GM04503 (cell line): ENCODE measurements at regions not wholly inside any gene's neighbourhood (a gene's known extent, or its start where the extent isn't known, plus 50 kb on each side); places are given as distances from the start of the nearest gene placed in this dataset.

Experiments used
- DNase-seq: peaks from one replicate; pipeline ENCODE4 v3.0.0-alpha.2; 2012; ENCODE audit warnings: low read depth

DNA sequence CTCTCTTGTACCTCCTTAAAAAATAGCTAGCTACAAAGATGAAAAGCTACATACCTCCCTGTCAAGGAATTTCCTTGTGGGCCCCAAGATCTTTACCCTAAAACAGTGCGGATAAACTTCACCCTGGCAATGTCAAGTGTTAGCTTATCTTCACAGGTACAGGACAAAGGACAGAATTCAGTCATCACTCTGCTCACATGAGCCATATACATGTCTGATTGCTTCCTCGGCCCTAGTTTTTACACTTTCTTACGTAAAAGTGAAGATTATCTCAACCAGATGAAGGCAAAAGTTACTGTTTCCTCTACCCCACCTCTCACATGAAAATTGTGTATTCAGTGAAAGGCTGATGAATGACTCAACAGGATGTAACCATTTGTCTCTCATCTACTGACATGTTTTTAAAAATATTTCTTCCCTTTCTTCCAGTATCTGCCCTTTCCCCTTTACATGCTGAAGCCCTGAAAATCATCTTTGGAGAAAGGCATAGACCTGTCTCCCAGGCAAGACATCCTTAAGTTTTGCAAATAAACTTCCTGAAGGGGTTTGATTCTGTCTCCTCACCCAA is 890.1 kb downstream of the GALC start:
- no peak for DNase-seq

DNA sequence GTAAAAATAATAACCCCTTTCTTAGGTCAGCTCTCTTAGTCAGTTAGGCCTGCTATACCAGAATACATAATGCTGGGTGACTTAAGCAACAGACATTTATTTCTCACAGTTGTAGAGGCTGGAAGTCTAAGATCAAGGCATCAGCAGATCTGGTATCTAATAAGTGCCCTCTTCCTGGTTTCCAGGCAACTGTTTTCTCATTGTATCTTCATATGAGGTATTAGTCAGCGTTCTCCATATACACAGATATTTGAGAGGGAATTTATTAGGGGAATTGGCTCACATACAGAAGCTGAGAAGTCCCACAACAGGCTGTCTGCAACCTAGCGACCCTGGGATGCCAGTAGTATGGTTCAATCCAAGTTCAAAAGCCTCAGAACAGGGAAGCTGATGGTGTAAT is 896.0 kb downstream of the GALC start:
- DNase-seq = no peak

DNA sequence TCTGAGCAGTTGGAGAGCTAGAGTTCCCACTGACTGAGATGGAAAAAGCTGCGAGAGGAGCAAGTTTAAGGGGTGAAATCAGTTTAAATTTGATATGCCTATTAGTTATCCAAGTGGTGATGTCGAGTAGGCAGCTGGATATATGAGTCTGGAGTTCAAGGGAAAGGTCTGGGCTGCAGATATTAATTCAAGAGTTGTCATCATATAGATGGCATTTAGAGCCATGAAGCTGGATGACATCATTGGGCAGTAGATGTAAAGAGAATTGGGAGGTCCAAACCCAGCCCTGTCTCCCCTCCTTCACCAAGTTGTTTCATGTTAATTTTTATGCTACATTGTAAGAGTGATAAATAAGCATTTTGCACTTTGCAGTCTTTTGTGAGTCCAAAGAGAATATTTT is 898.1 kb downstream of the GALC start:
- DNase-seq = no peak

DNA sequence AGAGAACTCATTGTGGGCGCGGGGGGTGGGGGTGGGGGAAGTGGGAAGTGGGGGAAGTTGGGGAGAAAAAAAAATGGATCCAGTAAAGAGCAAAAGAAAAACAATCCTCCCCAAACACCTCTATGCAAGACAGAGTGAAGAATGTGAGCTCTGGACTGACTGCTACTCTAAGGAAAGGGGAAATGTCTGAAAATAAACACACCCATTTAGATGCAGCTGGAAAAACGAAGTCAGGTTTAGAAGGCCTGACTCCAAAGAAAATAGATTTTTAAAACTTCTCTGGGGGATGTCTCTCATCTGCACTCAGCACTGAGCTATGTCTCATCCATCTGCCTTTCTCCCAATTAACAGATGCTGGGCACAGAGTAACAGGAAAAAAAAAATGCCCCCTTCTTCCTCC is 904.4 kb downstream of the GALC start:
- DNase-seq = no peak

DNA sequence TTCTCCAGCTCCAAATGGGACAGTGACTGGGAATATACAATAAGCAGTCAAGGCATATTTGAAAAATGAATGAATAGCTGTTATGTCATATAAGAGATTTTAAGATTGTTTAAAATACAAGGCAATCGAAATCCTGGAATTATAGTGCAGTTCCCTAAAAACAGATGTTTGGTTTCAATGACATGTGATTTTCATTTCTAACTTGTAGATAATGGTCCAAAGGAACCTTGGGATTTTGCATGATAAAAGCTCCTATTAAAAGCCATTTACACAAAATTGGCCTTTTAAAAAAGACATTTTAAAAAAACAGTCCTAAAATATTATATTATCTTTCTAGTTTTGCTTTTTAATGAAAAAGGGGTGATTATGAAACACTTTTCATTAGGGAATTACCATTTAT is 905.1 kb downstream of the GALC start:
- DNase-seq = no peak

DNA sequence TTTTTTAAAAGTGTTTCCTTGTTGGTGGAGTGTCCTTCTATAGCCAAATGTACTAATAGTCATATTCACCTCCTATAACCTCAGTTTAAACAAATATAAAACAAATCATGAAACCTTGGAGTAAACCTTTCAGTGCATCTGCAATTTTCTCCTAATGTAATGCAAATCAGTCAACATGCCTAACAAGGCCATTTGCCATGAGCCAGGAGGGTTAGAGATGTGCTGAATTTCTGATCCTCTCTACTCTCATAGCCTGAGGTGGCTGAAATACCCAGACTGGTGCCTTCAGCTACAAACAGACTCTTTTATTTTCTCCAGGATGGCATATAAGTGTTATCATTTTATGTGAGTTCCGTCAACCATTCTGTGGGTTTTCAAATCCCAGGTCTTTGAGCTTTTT is 908.1 kb downstream of the GALC start:
- no peak for DNase-seq

DNA sequence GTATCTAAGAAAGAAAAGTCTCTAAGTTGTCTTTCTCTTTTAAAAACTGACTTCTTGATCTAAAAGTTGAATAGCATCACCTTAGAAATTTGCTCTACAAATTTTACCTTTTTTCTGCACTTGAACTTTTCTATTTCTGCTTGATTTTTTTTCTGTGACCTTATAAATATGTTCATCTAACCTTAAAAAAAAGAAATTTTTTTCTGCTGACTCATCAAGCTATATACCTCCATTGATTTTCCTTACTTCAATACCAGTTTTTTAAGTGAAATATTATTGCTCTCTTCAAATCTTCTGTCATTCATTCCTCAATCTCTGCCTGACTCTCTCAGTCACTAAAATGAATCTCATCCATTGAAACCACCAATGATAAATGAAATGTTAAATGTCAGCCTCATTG is 910.1 kb downstream of the GALC start:
- DNase-seq = no peak

DNA sequence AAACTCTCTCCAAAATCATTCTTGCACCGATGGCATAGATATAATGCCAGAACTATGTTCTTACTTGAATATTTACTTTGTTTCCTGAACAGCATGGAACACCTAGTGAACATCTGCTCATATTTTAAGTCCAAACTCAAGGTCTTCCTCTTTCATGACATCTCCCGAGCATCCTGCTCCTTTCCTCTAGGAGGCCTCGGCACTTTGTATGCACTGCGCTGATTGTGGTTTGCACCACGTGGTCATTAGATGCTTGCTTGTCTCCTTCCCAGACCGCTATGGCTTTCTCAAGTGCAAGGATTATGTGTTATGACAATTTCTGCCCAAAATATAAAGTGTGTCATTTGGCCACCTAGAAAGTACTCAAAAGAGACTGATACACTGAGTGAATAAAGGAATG is 912.0 kb downstream of the GALC start:
- no peak for DNase-seq

DNA sequence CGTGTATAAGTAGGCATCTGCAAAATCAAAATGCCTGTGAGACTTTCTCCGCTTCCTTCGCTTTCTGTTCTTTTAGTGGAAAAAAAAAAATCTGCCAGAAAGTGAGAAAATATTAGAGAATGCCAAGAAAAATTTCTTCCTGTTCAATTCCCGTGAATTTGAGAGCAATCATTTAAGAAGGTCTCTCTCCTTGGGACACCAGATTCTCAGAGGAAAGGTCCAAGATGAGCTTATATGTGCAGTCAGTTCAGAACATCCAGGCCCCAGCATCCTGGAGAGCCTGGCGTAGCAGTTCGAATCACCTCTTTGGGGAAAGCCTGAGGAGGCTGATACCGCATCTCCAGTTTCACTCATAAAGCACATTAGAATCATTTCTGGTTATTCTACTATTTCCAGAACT is 912.8 kb downstream of the GALC start:
- DNase-seq = no peak

DNA sequence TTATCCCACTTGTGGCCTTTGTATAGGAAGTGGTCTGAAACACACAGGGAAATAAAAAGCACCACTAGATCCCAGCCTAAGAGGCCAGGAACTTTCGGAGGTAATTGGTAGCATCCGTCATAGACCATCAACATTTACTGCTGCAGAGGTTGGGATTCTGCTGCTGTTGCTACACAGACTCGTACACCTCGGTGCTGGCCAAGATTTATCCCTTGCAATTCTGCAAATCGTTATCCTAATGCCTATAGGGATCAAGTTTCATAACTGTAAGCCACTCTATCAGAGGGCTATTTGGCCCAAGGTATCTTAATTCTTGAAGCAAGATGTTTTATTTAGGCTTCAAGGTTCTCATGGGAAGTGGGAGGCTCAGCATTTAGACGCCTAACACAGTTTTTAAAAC is 913.6 kb downstream of the GALC start:
- no peak for DNase-seq

DNA sequence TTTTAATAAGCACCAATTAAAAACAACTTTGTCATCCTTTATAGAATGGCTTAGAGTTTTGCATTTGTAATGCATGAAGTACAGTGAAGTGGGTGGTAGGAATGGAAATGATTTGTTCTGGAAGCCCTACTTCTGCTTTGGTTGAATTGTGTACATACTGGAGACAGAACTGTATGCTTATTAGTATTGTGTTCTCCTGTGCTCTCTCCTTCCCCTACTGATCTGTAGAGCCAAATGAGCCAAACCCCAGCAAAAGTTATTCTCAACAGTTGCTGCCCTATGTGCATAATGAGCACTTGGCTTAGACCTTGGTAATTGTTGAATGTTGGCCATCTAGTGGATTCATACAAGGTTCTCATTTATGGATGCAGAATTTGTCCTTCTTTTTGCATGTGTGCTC is 916.1 kb downstream of the GALC start:
- DNase-seq = no peak

DNA sequence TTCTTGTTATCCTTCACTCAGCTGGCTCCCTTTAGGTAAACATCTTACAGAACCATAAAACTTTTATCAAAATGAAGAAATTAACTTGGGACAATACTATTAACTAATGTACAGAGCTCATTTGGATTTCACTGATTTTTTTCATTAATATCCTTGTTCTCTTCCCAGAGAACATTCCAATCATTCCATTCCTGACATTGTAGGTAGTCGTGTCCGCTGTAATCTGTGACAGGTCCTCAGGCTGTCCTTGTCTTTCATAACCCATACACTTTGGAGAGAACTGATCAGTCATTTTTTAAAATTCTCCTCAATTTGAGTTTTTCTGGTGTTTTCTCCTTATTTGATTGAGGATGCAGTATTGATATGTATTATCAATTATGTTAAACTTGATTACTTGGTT is 916.8 kb downstream of the GALC start:
- no peak for DNase-seq

DNA sequence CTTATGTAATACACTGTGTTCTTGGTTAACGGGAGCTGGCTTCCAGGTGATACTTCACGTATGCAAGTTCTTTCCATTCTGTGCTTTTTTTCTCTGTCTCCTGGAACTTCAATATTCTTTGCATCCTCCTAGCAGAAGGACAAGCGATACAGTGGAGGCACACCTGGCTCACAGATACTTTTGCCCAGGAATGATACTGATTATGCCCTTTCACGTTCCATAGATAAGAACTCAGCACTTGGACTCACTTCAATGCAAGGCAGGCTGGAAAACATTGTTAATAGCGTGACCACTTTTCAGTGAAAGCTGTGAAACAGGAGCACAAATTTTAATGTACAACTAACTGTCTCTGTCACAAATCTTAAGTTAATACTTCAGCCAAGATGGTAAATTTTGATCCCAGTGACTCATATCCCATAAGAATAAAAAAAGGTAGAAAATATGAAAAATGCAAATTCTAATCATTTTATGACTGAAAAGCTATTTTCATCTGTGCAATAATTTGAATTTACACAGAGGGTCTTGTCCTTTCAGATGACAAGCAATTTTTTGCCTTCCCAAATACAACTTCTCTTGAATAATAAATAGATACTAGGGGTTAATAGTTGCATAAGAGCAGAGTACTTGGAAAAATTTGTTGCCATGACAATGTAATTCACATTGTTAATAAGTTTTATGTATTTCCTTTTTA is 919.0 kb downstream of the GALC start:
- no peak for DNase-seq

DNA sequence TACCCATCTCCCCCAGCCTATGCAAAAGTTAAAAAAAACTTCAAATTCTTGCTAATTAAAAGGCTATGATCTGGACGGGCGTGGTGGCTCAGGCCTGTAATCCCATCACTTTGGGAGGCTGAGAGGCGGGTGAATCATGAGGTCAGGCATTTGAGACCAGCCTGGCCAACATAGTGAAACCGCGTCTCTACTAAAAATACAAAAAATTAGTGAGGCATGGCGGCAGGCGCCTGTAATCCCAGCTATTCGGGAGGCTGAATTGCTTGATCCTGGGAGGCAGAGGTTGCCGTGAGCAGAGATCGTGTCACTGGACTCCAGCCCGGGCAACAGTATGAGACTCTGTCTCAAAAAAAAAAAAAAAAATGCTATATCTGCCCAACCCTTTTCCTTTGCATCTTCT is 925.4 kb downstream of the GALC start:
- DNase-seq = no peak

DNA sequence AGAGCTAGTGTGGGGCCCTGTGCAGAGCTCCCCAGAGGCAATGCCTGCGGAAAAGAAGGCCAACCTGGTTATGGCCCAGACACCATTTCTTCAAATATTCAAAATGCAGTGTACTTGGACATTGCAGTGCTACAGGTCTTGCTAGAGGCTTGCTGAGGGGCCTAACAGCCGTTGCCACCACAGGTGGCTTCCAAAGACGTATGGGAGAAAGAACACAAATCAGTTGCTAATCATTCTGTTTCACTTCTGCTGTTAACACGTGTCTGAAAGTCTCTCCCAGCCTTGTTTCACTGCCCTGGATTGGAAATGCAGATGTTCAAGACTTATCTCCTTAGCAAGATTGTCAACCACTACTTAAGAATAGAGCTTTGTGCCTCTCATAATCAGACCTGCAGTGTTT is 925.9 kb downstream of the GALC start:
- DNase-seq = no peak

DNA sequence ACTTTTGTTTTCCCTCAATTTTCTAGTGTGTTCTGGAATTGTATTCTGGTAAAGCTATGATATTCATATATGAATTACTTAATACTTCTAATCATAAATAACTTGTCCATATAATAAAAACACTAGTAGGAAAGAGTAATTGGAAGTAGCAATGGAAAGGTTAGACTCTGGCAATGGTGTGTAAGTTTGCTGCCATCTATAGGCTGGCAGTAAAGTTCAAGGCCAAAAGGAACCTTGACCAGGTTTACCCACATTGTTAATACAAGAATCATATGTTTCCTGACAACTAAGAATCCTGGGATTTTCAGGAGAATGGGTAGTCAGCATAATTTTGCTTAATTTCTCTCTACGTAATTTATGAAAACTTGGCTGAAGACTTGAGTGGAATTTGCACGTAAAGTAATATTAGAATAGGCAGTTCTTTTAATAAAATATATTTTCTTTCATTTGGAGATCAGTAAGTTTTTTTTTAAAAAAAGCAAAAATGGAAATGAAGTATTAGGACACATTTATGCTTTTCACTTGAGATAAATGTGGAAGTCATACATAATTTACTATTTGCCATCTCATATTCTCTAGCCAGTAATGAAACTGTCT is 926.7 kb downstream of the GALC start:
- DNase-seq = no peak

DNA sequence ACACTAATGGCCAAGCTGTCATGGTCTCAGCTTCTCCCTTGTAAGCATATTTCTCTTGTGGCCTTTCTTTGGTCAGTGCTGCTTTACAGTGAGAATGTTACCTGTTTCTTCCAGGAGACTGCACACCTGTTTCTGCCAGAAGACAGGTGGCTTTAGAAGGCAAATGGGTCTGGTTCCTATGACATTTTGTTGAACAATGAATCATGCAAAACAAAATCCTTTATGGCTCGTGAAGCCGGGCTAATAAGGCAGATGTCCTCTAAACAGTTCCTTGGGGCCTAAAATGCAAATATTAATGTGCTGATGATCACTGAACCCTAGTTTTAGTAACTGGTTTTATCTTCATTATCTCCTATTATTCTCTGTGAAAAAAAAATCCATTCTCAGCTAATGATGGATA is 927.6 kb downstream of the GALC start:
- no peak for DNase-seq

DNA sequence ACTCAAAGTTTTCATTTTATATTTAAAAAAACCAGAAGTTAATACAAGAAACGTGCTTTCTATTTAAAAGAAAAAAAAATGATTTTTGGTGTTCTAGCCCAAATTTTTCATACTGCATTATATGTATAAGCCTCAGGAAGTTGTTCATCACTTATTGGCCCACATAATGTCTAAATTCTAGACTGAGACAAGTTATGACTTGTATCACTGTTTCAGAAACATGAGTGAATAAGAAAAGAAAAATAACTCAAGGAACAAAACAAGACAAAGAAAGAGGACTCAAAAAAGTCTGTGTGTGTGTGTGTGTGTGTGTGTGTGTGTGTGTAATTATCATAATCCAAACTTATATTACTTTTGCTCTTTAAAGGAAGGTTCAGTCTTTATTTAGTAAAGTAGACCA is 929.8 kb downstream of the GALC start:
- no peak for DNase-seq

DNA sequence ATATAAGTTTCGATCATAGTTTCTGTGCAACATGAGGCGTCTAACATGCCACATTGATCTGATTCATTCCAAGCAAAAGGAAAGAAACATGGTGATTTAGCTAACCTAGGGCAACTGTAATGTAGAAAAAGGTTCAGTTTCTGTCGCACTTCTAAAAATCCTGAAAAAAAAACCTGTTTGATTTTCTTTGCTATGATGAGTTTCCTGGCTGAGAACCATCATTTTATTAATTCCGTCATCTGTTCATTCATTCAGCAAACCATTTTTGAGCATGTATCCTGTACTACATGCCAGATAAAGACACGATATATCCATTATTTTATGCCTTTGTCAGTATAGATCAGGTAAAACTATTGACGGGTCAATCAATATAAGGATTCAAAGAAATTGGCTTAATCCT is 932.6 kb downstream of the GALC start:
- DNase-seq = no peak

DNA sequence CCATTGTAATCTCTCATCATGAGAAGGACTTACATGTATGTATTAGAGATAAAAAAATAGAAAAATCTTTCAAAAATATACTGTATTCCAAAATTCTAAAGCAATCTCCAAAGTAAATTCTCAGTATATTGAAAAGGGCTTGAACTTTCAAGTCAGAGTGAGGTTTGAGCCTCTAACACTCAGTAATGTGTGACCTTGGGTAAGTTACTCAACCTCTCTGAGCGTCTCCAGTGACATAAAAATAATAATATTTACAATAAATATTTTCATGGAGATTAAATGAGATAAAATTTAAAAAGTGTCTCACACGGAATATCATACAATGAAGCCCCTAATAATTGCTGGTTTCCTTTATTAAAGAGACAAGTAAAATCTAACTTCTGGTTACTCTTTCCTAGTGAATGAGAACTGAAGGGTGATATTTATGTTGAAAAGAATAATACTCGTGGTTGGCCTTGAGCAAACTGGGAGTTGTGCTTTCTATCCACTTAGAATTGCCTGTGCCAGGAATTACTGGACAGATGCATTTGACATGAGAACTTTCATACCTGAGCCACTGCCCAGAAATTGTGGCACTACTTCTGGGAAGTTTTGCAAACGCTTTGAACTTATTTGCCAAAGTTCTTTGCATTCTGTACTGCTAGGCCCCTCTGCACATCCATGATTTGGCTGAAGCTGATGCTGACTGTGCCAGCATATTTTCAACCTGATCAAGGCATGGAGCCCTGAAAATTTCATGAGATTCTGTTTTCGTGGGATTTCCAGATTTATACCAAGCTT is 933.7 kb downstream of the GALC start:
- DNase-seq = no peak

DNA sequence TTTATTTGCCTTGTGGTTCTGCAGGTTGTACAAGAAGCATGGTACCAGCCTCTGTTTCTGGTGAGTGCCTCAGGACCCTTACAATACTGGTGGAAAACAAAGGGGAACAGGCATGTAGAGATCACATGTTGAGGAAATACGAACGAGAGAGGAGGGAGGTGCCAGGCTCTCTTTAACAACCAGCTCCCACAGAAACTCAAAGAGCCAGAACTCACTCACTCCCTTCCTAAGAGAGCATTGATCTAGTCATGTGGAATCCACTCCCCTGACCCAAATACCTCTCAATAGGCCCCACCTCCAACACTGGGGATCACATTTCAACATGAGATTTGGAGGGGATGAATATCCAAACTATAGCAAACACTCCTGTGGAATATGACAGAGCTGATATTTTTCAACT is 938.0 kb downstream of the GALC start:
- no peak for DNase-seq

DNA sequence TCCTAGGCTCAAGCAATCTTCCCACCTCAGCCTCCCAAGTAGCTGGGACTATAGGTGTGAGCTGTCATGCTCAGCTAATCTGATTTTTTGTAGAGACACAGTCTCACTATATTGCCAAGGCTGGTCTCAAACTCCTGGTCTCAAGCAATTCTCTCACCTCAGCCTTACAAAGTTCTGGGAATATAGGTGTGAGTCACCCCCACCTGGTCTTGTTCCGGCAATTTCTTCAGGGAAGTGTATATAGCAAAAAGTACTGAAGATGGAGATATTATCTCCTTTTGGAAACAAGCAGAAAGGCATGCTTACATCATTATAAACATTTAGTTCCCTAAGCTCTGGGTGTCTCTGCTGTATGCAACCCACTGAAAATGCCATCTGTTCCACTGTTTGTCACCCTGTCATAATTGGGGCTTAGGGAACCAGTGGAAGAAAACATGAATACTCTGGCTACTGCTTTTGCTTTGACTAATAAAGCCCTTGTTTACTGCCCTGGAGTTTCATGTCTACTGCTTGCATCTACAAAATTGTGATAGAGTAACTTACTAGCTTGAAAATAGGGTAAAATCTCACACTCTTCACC is 940.2 kb downstream of the GALC start:
- no peak for DNase-seq

DNA sequence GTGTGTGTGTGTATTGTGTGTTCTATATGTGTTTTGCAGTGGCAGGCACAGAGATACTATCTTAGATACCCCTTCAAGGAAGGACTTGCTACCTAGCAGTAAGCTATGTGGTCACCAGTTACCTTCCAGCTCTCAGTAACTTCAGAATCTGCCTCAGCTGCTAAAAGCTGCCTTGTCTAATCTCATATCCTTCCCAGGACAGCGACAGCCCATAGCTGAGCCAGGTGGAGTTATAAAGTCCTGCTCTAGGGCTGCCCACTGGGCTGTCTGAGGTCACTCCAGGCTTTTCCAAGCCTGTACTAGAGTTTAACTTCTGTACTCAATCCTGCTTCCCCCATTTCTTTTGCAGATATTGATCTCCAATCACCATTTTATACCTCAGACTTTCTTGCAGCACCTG is 942.6 kb downstream of the GALC start:
- no peak for DNase-seq
